ENCODE measurements at regions not wholly inside any gene's neighbourhood (a gene's known extent, or its start where the extent isn't known, plus 50 kb on each side); places are given as distances from the start of the nearest gene placed in this dataset.

GRCh38 chr3:59302442-59302841, 252.6 kb upstream of the CFAP20DC start:
- no peak for DNase-seq (ENCODE audit: low read depth)
- TF ChIP-seq, protein P1, sequence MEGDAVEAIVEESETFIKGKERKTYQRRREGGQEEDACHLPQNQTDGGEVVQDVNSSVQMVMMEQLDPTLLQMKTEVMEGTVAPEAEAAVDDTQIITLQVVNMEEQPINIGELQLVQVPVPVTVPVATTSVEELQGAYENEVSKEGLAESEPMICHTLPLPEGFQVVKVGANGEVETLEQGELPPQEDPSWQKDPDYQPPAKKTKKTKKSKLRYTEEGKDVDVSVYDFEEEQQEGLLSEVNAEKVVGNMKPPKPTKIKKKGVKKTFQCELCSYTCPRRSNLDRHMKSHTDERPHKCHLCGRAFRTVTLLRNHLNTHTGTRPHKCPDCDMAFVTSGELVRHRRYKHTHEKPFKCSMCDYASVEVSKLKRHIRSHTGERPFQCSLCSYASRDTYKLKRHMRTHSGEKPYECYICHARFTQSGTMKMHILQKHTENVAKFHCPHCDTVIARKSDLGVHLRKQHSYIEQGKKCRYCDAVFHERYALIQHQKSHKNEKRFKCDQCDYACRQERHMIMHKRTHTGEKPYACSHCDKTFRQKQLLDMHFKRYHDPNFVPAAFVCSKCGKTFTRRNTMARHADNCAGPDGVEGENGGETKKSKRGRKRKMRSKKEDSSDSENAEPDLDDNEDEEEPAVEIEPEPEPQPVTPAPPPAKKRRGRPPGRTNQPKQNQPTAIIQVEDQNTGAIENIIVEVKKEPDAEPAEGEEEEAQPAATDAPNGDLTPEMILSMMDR (IDR thresholded peaks at IDR 0.05; ENCODE audit: insufficient read depth, low read depth, low read length, missing control alignments): no peak
- no peak overlapping the region for H3K4me3 ChIP-seq (ENCODE audit: low read depth, low read length)

- H3K4me3 ChIP-seq (ENCODE audit: low read depth, low read length): no peak overlapping the region
- TF ChIP-seq, protein P1 (IDR thresholded peaks at IDR 0.05; ENCODE audit: insufficient read depth, low read depth, low read length, missing control alignments): no peak
- DNase-seq (ENCODE audit: low read depth): no peak
These were observed 250.9 kb upstream of the CFAP20DC start for GRCh38 chr3:59300733-59301132.

DNA sequence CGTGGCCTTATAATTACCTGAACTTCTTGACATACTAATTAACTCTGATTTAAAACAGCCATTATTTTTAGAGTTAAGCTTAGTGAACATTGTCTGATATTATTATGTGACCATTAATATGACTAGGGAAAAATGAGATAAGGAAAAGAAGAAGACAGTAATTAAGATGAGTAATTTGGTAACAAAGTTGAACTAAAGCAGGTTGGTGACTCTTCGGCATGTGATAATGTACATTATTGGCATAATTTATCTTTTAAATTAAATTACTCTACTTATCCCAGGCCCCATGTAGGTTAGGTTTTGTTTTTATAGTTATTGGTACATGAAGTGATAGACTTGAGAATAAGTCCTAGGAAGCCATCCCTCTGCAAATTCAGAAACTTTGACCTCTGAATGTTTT, 249.7 kb upstream of the CFAP20DC start:
- H3K4me3 ChIP-seq (ENCODE audit: low read depth, low read length): no peak overlapping the region
- DNase-seq (ENCODE audit: low read depth): no peak
- TF ChIP-seq, protein P1 (IDR thresholded peaks at IDR 0.05; ENCODE audit: insufficient read depth, low read depth, low read length, missing control alignments): no peak

DNA sequence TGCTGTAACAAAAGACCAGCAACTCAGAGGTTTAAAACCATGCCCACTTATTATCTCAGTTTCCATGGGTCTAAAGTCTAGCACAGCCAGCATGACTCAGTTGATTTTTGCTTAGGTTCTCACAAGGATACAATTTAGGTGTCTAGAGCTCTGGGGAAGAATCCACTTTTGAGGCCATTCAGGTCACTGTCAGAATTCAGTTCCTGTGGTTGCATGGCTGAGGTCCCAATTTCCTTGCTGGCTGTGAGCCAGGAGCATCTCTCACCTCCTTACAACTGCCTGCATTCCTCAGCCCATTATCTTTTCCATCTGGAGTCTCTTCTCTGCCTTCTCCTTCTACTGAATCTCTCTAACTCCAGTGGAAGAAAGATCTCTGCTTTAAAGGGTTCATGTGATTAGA, 240.5 kb upstream of the CFAP20DC start:
- H3K4me3 ChIP-seq (ENCODE audit: low read depth, low read length): no peak overlapping the region
- no peak for DNase-seq (ENCODE audit: low read depth)
- TF ChIP-seq, protein P1 (IDR thresholded peaks at IDR 0.05; ENCODE audit: insufficient read depth, low read depth, low read length, missing control alignments): no peak

DNA sequence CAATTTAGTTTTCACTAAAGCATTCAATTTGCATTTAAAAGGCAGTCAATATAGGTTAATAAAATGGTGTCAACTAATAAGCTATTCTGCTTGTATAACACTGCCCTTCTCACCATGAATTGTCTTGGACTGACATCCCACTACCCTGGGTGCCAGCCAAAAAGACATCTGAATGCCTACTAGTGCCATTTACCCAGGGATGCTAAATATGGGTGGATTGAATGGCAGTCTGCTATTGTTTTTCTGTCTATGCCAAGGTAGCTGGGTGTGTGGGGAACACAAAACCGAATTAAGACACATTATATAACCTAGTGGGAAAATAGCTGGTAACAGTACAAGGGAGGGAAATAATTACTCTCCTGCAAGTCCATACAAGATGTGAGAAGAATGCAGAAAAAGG, 240.0 kb upstream of the CFAP20DC start:
- H3K4me3 ChIP-seq (ENCODE audit: low read depth, low read length): no peak overlapping the region
- no peak for DNase-seq (ENCODE audit: low read depth)
- TF ChIP-seq, protein P1 (IDR thresholded peaks at IDR 0.05; ENCODE audit: insufficient read depth, low read depth, low read length, missing control alignments): no peak

DNA sequence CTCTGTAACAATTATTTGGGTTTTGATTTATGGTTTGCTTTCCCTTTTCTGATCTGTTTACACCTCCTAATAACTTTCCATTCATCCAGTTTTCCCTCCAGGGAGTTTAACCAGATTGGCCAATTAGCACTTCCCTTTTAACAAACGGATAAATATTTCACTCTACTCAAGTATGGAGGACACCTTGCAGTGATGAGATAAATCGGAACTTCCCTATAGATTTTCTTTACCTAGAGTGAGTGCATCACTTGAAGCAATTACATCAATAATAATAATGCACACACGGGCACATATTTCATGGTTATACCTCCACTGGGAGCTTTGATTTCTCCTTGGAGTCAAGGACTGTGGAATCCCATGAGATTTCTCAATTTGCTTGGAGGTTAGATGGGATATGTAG, 239.1 kb upstream of the CFAP20DC start:
- H3K4me3 ChIP-seq (ENCODE audit: low read depth, low read length): no peak overlapping the region
- TF ChIP-seq, protein P1 (IDR thresholded peaks at IDR 0.05; ENCODE audit: insufficient read depth, low read depth, low read length, missing control alignments): no peak
- DNase-seq (ENCODE audit: low read depth): no peak

GRCh38 chr3:59286791-59287531, 237.1 kb upstream of the CFAP20DC start:
- TF ChIP-seq, protein P1 (IDR thresholded peaks at IDR 0.05; ENCODE audit: insufficient read depth, low read depth, low read length, missing control alignments): no peak
- H3K4me3 ChIP-seq (ENCODE audit: low read depth, low read length): no peak overlapping the region
- DNase-seq (ENCODE audit: low read depth): peak; percentile 6

All from GM12865 (cell line).